Esophagus muscularis mucosa (tissue), 4 donors: ENCODE measurements at regions not wholly inside any gene's neighbourhood (a gene's known extent, or its start where the extent isn't known, plus 50 kb on each side); places are given as distances from the start of the nearest gene placed in this dataset.
"Not testable (repeated sequence)": the region's sequence is repeated elsewhere in the genome, so short reads cannot be mapped to it uniquely, and the experiment has no call there.

Experiments used
- DNase-seq: peaks from one replicate; pipeline ENCODE4 v3.0.0-alpha.2; 2017; ENCODE audit errors: extremely low spot score
- H3K27ac ChIP-seq, 4 donors: fragments of 200-600 bp; sonication (generic); replicated peaks in 1 of 4; 1 replicate in 3 of 4; 2 replicates in 1 of 4; pipeline ENCODE4 v1.5.1; 2016 to 2019; ENCODE audit warnings: mild to moderate bottlenecking in 1 of 4
- H3K27me3 ChIP-seq, 4 donors: fragments of 200-600 bp; sonication (generic); one replicate each; pipeline versions ENCODE4 v1.5.1 to v1.6.0; 2016 to 2019
- H3K36me3 ChIP-seq, 4 donors: fragments of 200-600 bp; sonication (generic); one replicate each; pipeline ENCODE4 v1.5.1; 2016 to 2019
- H3K4me1 ChIP-seq, 4 donors: fragments of 200-600 bp; sonication (generic); one replicate each; pipeline ENCODE4 v1.5.1; 2016 to 2019
- H3K4me3 ChIP-seq, 4 donors: fragments of 200-600 bp; sonication (generic); 1 replicate in 2 of 4; 2 replicates in 2 of 4; pipeline ENCODE4 v1.5.1; 2016 to 2019; ENCODE audit warnings: mild to moderate bottlenecking in 4 of 4, moderate library complexity in 1 of 4
- H3K9me3 ChIP-seq, 4 donors: fragments of 200-600 bp; sonication (generic); 1 replicate in 3 of 4; 2 replicates in 1 of 4; pipeline ENCODE4 v1.5.1; 2016 to 2019
- EP300 ChIP-seq: sonication (generic); formaldehyde crosslinking; IDR thresholded peaks from one replicate; pipeline ENCODE4 v1.6.1; 2017; ENCODE audit warnings: antibody characterized with exemption
- POLR2A ChIP-seq: fragments of 450-650 bp; IDR thresholded peaks from one replicate; pipeline ENCODE4 v1.6.1; 2017; ENCODE audit warnings: antibody characterized with exemption, moderate library complexity, mild to moderate bottlenecking, low read depth
- POLR2AphosphoS5 ChIP-seq, 2 donors: sonication (generic); formaldehyde crosslinking; IDR thresholded peaks; one replicate each; pipeline ENCODE4 v1.6.1; 2017; ENCODE audit warnings: antibody characterized with exemption in 2 of 2
- WGBS: methylation state at CpG from one replicate; pipeline ENCODE4 v1.1.5; 2018; 5-methylcytosine and 5-hydroxymethylcytosine counted together
- intact Hi-C: fragments of 100-400 bp; cut with DNase I; formaldehyde crosslinking; loops from one replicate; pipeline ENCODE4 v1.15.1; 2023
- TF ChIP-seq, protein P1 (sequence below), 3 experiments: fragments of 200-600 bp in 2 of 3; fragments of 450-650 bp in 1 of 3; sonication (generic) in 2 of 3; IDR thresholded peaks; one replicate each; pipeline ENCODE4 v1.5.1; 2017 to 2019; ENCODE audit warnings: antibody characterized with exemption in 3 of 3, mild to moderate bottlenecking in 2 of 3, moderate library complexity in 1 of 3

DNA sequence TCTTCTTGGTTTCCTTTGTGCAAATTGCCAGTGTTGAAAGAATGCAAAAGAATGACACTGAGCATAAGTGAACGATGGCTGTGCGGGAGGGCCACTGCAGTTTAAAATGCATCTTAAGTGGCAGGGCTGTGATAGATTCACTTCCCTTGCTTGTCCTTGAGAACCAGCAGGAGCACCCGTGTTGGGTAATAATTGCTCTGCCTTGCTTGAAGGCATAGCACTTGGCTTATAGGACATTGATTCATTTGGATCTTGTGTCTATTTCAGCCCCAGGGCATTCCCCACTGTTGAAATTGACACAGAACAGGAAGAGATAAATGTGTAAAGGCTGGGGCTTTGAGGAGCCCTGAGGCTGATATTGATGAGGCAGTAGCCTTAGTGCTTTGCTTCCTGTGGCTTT, 1003.7 kb upstream of the GYPC start:
- intact Hi-C loops, result no loop called here
- Histone ChIP-seq H3K4me3 (no peak overlapping the region), H3K36me3 (no peaks in the 10 kb centered on the region), H3K27me3 (no peaks in the 10 kb centered on the region), H3K4me1 (no peaks in the 10 kb centered on the region), H3K27ac (no peak overlapping the region), H3K9me3 (no peaks in the 10 kb centered on the region)
- no peak for TF ChIP-seq EP300
- TF ChIP-seq POLR2A, result no peak
- TF ChIP-seq, protein P1, sequence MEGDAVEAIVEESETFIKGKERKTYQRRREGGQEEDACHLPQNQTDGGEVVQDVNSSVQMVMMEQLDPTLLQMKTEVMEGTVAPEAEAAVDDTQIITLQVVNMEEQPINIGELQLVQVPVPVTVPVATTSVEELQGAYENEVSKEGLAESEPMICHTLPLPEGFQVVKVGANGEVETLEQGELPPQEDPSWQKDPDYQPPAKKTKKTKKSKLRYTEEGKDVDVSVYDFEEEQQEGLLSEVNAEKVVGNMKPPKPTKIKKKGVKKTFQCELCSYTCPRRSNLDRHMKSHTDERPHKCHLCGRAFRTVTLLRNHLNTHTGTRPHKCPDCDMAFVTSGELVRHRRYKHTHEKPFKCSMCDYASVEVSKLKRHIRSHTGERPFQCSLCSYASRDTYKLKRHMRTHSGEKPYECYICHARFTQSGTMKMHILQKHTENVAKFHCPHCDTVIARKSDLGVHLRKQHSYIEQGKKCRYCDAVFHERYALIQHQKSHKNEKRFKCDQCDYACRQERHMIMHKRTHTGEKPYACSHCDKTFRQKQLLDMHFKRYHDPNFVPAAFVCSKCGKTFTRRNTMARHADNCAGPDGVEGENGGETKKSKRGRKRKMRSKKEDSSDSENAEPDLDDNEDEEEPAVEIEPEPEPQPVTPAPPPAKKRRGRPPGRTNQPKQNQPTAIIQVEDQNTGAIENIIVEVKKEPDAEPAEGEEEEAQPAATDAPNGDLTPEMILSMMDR (IDR thresholded peaks at IDR 0.05), result no peak
- TF ChIP-seq POLR2AphosphoS5 (IDR thresholded peaks at IDR 0.05), result no peak
- DNase-seq, result no peak
- 87% methylated on average over 3 of the region's 3 CpGs for WGBS

GRCh38 chr2:125654226-125654625, 1001.7 kb upstream of the GYPC start:
- Histone ChIP-seq H3K4me3 (no peak overlapping the region), H3K27me3 (no peaks in the 10 kb centered on the region), H3K4me1 (no peaks in the 10 kb centered on the region), H3K9me3 (no peaks in the 10 kb centered on the region), H3K27ac (no peak overlapping the region), H3K36me3 (no peaks in the 10 kb centered on the region)
- intact Hi-C loops, result no loop called here
- WGBS, result 38% methylated on average over 1 of the region's 1 CpG
- TF ChIP-seq EP300 (no peak), POLR2A (no peak), POLR2AphosphoS5 (IDR thresholded peaks at IDR 0.05) (no peak)
- TF ChIP-seq, protein P1 (IDR thresholded peaks at IDR 0.05), result no peak
- DNase-seq, result no peak

- intact Hi-C loops, result no loop called here
- Histone ChIP-seq H3K36me3 (no peaks in the 10 kb centered on the region), H3K27ac (no peak overlapping the region), H3K4me1 (no peaks in the 10 kb centered on the region), H3K27me3 (no peaks in the 10 kb centered on the region), H3K9me3 (no peaks in the 10 kb centered on the region), H3K4me3 (no peak overlapping the region)
- no peak for DNase-seq
- TF ChIP-seq POLR2A (no peak), EP300 (no peak)
- TF ChIP-seq, protein P1 (IDR thresholded peaks at IDR 0.05), result no peak
- 63% methylated on average over 1 of the region's 1 CpG for WGBS
Measured at GRCh38 chr2:125656190-125656589, 999.8 kb upstream of the GYPC start.

DNA sequence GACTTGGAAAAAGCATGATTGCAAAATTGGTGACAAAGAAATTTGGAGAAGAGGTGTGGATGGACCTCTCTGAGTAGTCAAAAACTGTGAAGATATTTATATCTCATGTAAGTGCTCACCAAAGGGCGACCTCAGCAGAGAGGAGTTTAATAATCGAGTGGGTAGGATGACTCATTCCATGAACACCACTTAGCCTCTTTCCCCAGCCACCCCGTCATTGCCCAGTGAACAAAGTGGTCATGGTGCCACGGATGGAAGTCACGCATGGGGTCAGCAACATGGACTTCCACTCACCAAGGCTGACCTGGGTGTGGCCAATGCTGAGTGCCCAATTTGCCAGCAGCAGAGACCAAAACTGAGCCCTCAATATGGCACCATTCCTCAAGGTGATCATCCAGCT, 997.4 kb upstream of the GYPC start:
- H3K27ac ChIP-seq, result no peak overlapping the region
- TF ChIP-seq, protein P1 (IDR thresholded peaks at IDR 0.05), result no peak
- no peak for TF ChIP-seq EP300
- TF ChIP-seq POLR2AphosphoS5 (IDR thresholded peaks at IDR 0.05), result no peak
- TF ChIP-seq POLR2A, result no peak
- intact Hi-C loops, result no loop called here

DNA sequence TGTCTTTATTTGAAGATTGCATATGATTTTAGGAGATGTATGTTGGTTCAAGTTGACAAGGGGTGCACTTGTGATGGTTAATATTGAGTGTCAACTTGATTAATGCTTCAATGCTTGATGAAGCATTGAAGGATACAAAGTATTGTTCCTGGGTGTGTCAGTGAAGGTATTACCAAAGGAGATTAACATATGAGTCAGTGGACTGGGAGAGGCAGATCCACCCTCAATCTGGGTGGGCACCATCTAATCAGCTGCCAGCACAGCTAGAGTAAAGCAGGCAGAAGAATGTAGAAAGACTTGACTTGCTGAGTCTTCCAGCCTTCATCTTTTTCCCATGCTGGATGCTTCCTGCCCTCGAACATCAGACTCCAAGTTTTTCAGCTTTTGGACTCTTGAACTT, 995.6 kb upstream of the GYPC start:
- H3K4me1 ChIP-seq, H3K27ac ChIP-seq, intact Hi-C loops, H3K36me3 ChIP-seq, H3K4me3 ChIP-seq, H3K27me3 ChIP-seq, H3K9me3 ChIP-seq, DNase-seq: not testable (repeated sequence)
- WGBS, result 67% methylated on average over 1 of the region's 1 CpG

More for the DNA sequence above, 997.4 kb upstream of the GYPC start:
- no peak for DNase-seq
- Histone ChIP-seq H3K9me3 (no peaks in the 10 kb centered on the region), H3K36me3 (no peaks in the 10 kb centered on the region), H3K4me1 (no peaks in the 10 kb centered on the region), H3K27me3 (no peaks in the 10 kb centered on the region), H3K4me3 (no peak overlapping the region)
- 84% methylated on average over 5 of the region's 5 CpGs for WGBS
